Left hindlimb (tissue), 1 donor: ENCODE measurements at regions not wholly inside any gene's neighbourhood (a gene's known extent, or its start where the extent isn't known, plus 50 kb on each side); places are given as distances from the start of the nearest gene placed in this dataset.
"Not testable (repeated sequence)": the region's sequence is repeated elsewhere in the genome, so short reads cannot be mapped to it uniquely, and the experiment has no call there.

Experiments used
- DNase-seq: peaks from one replicate; pipeline ENCODE4 v3.0.0-alpha.2; 2018

DNA sequence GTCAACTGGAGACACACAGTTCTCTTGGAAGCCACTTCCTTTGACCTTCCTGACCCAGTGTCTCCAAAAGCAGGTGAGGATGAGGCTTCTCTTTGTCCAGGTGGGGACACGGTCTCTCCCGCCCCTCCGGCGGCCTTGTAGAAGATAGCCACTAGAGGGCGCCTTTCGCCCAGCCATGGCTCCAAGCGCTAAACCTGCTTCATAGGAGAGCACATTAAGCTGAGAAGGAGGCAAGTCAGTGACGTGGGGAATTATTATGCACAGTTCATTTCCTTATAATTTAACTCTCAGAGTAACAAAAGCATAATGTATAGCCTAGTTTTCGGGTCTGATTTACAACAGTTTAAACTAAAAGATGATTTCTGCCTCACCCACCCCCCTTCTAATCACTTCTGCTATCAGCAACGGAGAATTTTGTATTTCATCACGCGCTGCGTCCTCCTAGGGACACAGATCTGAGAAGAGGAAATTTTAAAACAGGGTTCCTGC, 208.7 kb downstream of the ICOS start:
- peak; percentile 77 for DNase-seq

DNA sequence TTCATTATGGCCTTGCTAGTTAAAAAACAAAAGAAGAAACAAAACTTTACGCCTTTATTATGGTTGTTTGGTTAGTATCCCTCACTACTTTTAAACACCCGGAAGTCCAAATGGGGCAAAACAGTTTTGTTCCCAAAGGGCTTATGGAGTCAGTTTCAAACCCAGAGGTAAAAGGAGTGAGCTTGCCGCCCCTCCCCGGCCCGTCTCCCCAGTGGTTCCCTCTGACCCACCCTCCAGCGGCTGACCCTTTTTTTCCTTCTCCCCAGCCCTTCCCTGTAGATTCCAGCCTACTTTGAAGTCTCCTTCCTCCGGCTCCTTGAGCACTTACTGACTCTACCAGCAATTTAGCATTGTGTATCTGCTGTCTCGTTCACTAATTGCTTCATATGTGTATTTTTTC, 209.2 kb downstream of the ICOS start:
- DNase-seq = no peak

DNA sequence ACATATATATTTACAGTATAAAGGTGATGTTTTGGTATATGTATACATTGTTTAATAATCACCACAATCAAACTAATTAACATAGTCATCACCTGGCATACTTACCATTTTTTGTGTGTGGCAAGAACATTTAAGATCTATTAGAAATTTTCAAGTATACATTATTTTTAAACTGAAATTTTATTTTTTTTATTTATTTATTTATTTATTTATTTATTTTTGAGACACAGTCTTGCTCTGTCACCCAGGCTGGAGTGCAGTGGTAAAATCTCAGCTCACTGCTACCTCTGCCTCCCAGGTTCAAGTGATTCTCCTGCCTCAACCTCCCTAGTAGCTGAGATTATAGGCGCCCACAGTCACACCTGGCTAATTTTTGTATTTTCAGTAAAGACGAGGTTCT, 210.5 kb downstream of the ICOS start:
- not testable (repeated sequence) for DNase-seq

DNA sequence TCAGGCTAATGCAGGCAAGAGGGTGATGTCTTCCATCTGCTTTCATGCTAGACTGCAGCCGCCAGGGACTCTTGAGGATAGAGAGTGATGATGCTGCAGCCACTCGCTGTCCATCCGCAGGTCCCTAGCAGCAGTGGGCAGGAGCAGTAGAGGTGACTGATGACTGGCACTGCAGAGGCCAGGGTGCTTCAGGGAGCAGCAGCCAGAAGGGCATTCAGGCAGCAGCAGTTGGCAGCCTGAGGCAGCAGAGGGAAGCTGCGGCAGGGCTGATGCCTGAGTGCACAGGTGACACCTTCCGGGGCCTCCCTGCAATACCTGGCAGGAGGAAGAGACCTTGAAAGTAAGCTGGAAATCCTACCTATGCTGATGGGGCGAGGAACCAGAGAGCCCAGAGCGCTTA, 214.2 kb downstream of the ICOS start:
- DNase-seq = no peak

DNA sequence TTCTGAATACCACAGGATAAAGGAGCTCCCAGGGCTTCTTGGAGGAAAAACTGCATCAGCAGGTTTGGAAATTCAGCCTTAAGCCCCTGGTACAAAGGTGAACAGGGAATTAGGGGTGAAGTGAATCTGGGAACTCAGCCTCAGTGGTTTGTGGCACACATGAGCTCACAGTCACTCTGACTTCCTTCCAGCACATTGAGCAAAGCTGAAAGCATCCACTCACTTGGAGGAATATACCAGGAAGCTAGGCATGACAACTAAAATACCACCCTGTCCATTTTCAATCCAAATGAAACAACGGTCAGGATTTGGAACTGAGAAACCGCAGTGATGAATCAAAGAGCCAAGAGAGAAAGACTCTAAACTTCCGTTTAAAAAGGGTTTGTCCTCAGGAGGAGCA, 216.1 kb downstream of the ICOS start:
- no peak for DNase-seq

DNA sequence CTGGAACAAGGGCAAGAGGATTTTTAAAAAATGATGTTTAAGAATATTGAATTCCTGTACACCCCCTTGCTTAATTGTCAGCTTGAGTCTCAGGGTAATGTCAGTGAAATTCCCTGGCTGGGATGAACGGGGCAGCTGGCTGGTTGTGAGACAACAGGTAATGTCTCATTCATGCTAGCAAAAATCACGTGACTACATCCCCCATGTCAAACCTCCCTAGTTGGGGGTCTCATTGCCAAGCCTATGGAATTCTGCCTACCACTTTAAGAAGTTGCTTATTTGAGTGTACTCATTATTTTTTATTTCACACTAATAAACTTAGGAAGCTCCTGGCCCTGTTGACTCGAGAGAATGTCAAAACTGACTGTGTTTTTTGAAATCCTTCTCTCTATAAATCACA, 218.3 kb downstream of the ICOS start:
- DNase-seq = no peak

DNA sequence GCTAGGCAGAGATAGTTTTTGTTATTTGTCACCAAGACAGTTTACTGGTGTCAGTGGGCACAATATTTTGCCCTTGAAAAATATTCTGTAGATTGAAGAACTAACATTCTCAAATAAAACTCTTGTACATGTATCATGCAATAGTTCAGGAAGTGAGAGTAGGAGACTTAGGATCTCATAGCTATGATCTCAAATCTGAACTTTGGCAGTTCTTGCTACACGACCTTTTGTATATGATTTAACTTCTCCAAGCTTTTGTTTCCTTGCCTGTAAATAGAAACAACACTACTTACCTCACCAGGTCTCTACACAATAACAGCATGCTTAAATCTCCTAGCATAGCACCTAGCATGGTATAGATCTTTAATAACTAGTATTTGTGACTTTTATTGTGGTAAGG, 219.9 kb downstream of the ICOS start:
- DNase-seq = no peak

DNA sequence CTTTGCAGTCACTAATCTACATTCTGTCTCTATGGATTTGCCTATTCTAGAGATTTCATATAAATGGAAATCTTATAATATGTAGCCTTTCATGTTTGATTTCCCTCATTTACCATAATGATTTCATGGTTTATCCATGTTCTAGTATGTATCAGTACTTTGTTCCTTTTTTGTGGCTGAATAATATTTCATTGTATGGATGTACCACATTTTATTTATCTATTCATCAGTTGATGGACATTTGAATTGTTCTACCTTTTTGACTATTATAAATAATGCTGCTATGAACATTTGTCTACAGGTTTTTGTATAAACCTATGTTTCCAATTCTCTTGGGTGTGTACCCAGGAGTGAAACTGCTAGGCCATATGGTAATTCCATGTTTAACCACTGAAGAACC, 221.1 kb downstream of the ICOS start:
- no peak for DNase-seq

DNA sequence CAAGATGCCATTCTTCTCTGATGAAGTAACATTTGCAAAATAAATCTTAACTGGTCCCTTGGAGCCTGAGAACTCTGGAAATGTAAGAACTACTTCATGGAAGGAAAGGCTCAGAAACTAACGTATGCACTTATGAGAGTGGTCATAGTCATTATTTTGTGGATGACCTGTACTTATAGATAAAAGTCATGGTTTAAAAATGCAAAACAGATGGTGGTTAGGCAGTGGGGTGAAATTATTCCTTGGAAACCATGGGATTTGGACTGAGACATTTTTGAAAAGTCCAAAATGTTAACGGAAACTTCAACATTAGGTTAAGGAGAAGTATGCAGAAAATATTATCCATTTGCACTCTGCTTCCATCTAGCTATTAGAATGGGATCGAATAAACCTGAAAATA, 223.0 kb downstream of the ICOS start:
- DNase-seq = no peak

DNA sequence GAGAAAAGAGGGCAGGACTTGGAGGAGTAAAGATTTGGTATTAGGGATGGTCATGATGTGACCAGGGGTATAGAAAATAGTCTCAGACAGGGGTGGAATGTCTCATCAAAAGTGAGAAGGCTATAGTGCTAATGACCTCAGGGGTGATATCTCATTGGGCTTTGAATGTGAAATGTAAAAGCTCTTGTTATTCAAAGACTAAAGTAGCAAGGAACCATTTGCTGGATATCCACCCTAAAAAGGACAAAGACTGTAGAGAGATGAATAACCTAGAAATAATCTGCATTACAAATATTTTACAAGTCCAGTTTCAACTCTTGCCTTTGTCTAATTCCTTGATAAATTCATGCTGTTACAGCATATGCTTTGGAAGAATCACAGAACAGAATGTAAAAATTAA, 224.4 kb downstream of the ICOS start:
- no peak for DNase-seq

DNA sequence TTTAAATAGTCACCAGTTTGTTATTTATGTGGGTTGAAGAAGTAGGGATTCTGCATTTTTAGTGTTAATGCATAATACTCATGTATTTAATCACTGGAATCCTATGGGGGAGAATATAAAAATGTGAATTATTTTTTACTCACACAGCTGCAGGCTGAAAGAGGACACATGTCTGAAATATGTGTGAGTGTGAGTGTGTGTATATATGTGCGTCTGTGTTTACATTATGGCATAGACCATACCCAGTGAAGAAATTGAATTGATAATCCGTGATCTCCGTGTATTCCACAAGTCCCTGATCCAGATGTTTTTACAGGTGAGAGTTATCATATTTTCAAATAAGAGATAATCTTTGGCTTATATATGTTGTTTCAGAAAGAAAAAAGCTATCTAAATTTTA, 225.3 kb downstream of the ICOS start:
- DNase-seq = no peak

DNA sequence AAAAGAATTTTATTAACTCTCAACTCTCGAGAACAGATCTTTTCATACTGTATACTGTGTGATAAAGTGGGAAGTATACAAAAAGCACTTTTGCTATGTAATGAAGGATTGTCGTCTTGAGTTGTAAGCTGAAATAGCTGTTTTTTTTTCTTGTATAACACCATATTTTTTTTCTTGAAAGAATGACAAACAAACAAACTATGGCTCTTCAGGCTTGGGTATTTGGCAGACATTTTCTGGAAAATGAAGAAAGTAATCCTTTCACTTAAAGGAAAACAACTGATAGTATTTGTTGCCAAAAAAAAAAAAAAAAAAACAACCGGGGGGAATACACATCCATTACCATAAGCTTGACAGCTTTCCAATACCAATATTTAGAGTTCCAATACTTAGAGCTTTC, 230.4 kb downstream of the ICOS start:
- DNase-seq = no peak

DNA sequence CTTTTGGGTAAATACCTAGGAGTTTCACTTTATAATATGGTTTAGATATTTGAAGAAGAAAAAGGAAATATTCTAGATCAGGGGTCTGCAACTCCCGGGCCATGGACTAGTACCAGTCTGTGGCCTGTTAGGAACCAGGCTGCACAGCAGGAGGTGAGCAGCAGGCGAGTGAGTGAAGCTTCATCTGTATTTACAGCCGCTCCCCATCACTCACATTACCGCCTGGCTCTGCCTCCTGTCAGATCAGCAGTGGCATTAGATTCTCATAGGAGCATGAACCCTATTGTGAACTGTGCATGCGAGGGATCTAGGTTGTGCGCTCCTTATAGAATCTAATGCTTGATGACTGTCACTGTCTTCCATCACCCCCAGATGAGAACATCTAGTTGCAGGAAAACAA, 231.1 kb downstream of the ICOS start:
- DNase-seq = not testable (repeated sequence)

DNA sequence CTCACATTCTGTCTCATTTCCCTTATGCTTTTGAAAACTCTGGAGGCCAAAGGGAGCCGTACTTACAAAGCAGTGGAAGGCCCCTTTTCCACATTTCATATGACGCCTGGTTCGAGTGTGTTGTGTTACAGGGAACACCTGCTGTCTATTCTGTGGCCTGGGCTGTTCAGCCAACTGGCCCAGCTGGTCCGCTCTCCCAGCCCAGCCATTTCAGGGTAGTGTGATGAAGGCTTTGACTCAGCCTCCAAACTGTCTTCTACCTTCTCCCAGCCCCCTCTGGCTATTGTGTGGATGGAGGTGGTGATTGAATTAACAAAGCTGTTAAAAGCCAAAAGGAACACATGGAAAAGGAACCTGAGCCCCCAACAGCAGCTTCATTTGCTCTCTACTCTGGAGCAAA, 233.8 kb downstream of the ICOS start:
- DNase-seq = no peak

DNA sequence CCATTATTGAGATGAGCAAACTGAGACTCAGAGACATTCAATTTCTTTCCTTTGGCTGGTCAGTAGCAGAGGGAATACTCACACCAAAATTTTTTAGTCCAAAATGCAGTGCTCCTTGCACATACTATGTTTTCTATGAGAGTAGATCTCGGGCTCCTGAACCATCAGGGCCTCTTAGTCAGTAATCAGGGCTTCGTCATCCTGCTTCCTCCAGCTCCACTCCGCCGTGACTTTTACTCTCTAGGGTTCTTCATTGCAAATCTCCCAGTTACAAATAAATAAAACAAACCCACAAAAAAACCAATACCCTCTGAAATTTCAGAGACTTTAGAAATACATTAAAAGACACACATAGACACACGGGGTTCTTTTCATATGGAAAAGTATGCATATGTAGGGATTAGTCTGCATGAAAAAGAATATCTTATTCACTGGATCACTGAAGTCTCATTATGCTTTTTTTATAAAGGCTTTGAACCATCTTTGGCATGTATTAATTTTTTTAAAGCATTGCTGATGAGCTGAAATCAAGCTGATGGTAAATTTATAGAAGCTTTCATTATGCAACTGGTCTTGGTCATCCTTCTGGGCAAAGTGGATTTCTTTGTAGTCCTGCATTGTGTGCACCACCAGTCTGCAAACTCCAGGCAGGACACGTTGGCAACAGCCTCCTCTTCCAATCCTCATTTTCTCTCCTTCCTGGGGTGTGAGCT, 235.0 kb downstream of the ICOS start:
- no peak for DNase-seq

DNA sequence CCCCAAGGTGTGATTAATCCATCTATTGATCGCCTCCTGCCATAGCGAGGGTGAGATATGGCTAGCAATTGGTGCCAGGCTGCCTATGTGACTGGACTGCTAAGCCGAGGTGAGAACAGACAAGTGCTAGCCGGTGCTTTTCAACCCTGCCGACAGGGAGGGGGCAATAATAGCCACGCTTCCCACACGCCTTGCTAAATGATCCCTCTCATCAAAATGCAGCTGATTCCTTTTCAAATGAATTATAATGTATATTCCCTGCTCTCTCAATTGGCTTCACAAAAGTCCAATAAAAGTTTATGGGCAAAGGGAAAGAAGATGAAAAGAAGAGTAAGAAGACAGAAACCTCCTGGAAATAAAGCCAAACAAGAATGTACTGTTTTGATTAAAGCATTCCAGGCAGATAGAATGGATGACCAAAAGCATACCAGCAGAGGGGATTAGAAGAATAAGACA, 235.6 kb downstream of the ICOS start:
- no peak for DNase-seq

DNA sequence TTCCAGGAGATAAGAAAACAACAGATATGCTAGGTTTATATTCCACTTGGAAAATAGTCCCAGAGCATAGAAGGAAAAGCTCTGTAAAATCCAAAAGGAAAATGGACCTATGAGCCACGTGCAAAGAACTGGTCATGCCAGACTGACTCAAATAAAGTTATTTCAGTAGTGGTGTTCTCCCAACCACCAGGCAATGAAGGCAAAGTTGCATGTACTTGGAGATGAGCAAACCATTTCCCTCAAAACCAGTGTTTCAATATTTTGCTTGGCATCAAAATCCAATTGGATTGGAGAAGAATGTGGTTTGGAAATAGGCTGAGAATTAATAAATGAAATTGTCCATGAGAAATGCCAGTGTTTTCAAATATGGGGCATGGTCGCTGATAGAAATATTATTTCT, 237.5 kb downstream of the ICOS start:
- DNase-seq = no peak

DNA sequence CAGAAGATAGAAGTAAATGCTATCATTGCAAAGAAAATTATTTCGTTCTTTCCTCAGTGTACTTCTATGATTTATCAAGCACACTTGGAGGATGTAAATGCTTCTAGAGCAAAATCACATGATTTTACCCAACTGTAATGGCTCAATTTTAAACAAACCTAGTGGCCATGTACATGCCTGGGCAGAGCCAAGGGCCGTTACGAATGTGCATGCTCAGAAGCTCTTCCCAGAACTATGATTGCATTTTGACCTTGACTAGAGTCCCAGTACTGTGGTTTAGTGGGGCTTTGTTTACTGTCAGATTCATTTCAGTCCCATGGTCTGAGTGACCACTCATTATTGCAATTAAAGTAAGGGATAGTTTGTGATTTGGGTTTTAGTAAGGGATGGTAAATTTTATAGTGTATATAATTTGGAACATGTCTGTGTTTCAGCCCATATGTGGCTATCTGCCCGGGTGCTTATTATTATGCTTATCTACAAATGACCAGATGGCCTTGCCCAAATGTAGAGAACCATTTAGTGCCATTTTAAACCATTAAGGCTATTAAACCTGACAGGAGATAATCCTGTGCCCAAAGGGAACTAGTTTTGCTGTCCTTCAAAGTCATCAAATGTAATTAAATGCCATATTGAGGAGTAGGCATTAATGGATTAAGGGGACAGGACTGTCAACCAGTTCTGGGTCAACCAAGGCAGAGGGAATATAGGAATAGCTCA, 239.1 kb downstream of the ICOS start:
- DNase-seq = no peak

DNA sequence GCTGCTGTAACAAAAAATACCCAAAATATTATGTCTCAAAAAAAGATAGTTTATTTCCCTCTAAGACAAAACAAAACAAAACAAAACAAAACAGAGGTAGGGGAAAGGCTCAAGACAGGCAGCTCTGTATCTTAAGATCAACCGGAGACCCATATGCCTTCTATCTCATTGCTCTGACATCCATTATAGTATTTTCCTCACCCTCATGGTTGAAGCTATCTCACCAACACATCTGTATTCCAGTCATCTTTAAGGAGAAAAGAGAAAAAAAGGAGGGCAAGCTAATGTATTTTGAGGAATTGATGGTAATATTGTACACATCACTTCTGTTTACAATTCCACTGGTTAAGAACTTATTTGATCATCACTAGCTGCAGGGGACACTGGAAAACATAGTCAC, 239.7 kb downstream of the ICOS start:
- DNase-seq = no peak

DNA sequence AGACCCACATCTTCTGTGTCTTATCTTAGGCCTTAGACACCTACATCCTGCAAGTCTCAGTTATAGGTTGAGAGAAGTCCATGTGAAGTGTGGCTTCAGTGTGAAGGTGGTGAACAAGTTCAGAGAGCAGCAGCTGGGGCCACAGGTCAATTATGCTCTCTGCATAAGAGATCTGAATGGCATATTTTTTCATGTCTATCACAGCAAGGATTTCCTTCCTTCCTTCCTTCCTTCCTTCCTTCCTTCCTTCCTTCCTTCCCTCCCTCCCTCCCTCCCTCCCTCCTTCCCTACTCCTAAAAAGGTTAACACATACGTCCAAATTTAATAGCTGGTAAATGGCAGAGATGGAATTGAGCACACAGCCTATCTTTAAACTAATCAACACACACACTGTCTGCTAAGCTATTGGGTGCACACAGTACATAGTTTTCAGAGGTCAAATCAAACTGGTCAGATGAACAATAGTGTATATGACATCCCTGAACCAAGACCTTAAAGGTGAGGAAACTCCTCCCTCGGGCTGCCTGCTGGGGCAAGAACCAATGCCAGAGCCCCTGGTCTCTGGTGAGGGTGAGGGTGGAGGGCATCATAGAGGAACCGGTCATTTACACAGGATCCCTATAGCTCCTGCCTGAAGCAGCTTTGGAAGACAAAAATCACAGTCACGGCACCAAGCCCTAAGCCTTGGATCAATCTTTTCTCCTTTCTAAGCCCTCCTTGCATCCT, 240.9 kb downstream of the ICOS start:
- no peak for DNase-seq

DNA sequence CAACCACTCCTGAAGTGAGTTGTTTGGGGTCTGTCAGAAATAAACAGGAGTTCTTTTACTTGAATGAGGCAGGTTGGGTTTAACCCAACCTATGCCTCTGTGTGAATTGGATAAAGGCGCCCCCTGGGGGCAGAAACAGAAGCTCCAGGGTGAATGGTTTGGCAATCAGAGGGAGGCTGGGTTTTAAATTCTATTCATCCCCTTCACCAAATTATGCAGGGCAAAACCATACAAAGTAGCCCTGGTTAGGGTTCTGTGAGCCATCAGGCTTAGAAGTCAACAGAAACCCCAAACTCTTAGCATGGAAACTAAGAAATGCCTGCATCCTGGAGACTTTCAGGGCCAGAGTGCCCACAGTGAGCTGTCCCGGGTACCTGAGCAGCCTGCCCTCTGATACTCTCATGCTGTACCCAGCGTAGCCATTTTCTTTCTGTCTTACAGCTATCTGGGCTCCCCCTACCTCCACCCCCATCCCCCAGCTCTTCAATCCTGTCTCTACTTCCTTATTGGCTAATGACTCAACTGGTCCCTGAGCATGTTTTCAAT, 241.5 kb downstream of the ICOS start:
- no peak for DNase-seq

DNA sequence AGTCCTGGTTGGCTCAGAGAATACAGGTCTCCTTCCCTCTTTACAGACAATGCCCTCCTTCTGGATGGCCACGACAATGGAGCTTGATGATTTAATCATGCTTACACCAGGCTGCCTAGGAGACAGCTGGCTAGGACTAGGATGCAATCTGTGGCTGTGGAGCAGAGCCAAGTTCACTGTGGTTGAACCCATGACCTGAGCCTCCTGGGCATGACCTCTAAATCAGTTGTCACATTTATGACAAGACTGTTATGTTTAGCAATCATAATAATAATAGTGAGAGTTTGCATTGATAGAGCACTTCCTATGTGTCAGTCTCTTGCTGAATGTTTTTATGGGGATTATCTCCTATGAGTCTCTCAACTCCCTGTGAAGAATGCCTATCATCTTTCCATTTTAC, 244.1 kb downstream of the ICOS start:
- DNase-seq = no peak

DNA sequence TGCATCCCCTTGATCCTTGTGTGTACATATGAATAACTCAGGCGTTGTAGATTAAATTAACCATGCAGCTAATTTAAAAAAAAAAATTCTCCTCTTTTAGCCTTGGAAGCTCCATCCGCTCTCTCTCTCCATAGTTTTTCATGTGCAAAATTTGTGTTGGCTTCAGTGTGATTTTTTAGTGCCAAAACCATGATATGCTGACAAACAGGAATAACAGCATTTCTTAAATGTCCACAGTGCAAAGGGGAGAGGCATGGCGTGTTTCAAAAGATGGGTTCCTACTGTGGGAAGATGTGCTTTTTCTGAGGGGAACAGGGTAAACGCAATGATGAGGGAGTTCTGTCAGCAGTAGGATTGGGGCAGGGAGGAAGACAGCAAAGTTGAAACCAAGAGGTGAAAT, 247.0 kb downstream of the ICOS start:
- DNase-seq = no peak

DNA sequence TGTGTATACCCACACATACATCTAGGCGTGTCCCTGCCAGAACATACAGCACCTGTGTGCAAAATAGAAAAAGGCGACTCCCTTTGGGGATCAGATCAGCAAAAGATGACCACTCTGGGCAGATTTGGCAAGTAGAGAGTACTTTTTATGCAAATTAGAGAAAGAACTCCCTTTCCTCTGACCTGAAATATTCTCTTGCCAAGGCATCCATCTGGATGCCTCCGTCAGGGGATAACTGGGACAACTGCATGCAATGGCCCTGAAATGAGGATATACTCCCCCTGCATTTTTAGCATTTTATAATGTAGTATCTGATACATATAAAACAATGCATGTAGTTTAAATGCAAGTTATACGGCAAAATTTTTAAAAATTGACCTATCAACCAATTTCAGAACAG, 247.7 kb downstream of the ICOS start:
- no peak for DNase-seq
